ENCODE measurements at regions not wholly inside any gene's neighbourhood (a gene's known extent, or its start where the extent isn't known, plus 50 kb on each side); places are given as distances from the start of the nearest gene placed in this dataset.

- Histone ChIP-seq H4K20me1 (ENCODE audit: insufficient read depth, low read length) (no peaks in the 10 kb centered on the region), H3K4me1 (ENCODE audit: insufficient read depth, low read length) (peaks cover 2% of the 10 kb centered on the region; the same call in 1 of the 2 replicates), H3K9me3 (ENCODE audit: insufficient read depth, low read length, severe bottlenecking) (no peaks in the 10 kb centered on the region), H3K4me2 (ENCODE audit: insufficient read depth, low read length) (no peak overlapping the region), H3K36me3 (ENCODE audit: insufficient read depth, low read length) (no peaks in the 10 kb centered on the region), H3K27ac (ENCODE audit: low read length) (no peak overlapping the region), H2AFZ (ENCODE audit: low read depth, low read length) (no peak overlapping the region), H3K27me3 (ENCODE audit: insufficient read depth, low read length, poor library complexity) (no peaks in the 10 kb centered on the region), H3K79me2 (ENCODE audit: insufficient read depth, low read length) (no peaks in the 10 kb centered on the region), H3K9ac (ENCODE audit: low read depth, low read length) (no peak overlapping the region), H3K4me3 (ENCODE audit: low read depth in 1 of 2, low read length in 2 of 2) (no peak overlapping the region)
- TF ChIP-seq EZH2 (IDR thresholded peaks at IDR 0.05; ENCODE audit: borderline replicate concordance, low read depth, low read length, severe bottlenecking) (no peak), CTCF (IDR thresholded peaks at IDR 0.05; ENCODE audit: borderline replicate concordance, extremely low read depth, low read length, poor library complexity, severe bottlenecking) (no peak)
- DNase-seq, result no peak
- ATAC-seq (ENCODE audit: insufficient read depth, low read depth), result no peak
These were observed 127.6 kb downstream of the PMAIP1 start for GRCh38 chr18:60027397-60027796.

GRCh38 chr18:60024857-60025256 is 125.1 kb downstream of the PMAIP1 start:
- 0 out of 2 replicates have a peak overlapping the region, but pooled peaks have one; percentile 13 for H2AFZ ChIP-seq (ENCODE audit: low read depth, low read length)
- H3K27ac ChIP-seq (ENCODE audit: low read length), result no peak overlapping the region
- no peak overlapping the region for H3K4me2 ChIP-seq (ENCODE audit: insufficient read depth, low read length)
- no peaks in the 10 kb centered on the region for H4K20me1 ChIP-seq (ENCODE audit: insufficient read depth, low read length)
- ATAC-seq (ENCODE audit: insufficient read depth, low read depth), result no peak
- TF ChIP-seq CTCF (IDR thresholded peaks at IDR 0.05; ENCODE audit: borderline replicate concordance, extremely low read depth, low read length, poor library complexity, severe bottlenecking), result no peak
- TF ChIP-seq EZH2 (IDR thresholded peaks at IDR 0.05; ENCODE audit: borderline replicate concordance, low read depth, low read length, severe bottlenecking), result no peak
- H3K9me3 ChIP-seq (ENCODE audit: insufficient read depth, low read length, severe bottlenecking), result no peaks in the 10 kb centered on the region
- H3K4me1 ChIP-seq (ENCODE audit: insufficient read depth, low read length), result peaks cover 14% of the 10 kb centered on the region
- H3K4me3 ChIP-seq (ENCODE audit: low read depth in 1 of 2, low read length in 2 of 2), result no peak overlapping the region
- no peak overlapping the region for H3K9ac ChIP-seq (ENCODE audit: low read depth, low read length)
- no peaks in the 10 kb centered on the region for H3K27me3 ChIP-seq (ENCODE audit: insufficient read depth, low read length, poor library complexity)
- no peaks in the 10 kb centered on the region for H3K79me2 ChIP-seq (ENCODE audit: insufficient read depth, low read length)
- no peak for DNase-seq
- H3K36me3 ChIP-seq (ENCODE audit: insufficient read depth, low read length), result no peaks in the 10 kb centered on the region

- Histone ChIP-seq H4K20me1 (ENCODE audit: insufficient read depth, low read length) (no peaks in the 10 kb centered on the region), H3K36me3 (ENCODE audit: insufficient read depth, low read length) (no peaks in the 10 kb centered on the region), H3K79me2 (ENCODE audit: insufficient read depth, low read length) (no peaks in the 10 kb centered on the region), H3K4me3 (ENCODE audit: low read depth in 1 of 2, low read length in 2 of 2) (no peak overlapping the region), H3K4me1 (ENCODE audit: insufficient read depth, low read length) (peaks cover 14% of the 10 kb centered on the region), H2AFZ (ENCODE audit: low read depth, low read length) (no peak overlapping the region), H3K27ac (ENCODE audit: low read length) (no peak overlapping the region), H3K9me3 (ENCODE audit: insufficient read depth, low read length, severe bottlenecking) (no peaks in the 10 kb centered on the region), H3K27me3 (ENCODE audit: insufficient read depth, low read length, poor library complexity) (no peaks in the 10 kb centered on the region), H3K9ac (ENCODE audit: low read depth, low read length) (no peak overlapping the region), H3K4me2 (ENCODE audit: insufficient read depth, low read length) (no peak overlapping the region)
- ATAC-seq (ENCODE audit: insufficient read depth, low read depth) (no peak), DNase-seq (no peak)
- TF ChIP-seq CTCF (IDR thresholded peaks at IDR 0.05; ENCODE audit: borderline replicate concordance, extremely low read depth, low read length, poor library complexity, severe bottlenecking), result no peak
- TF ChIP-seq EZH2 (IDR thresholded peaks at IDR 0.05; ENCODE audit: borderline replicate concordance, low read depth, low read length, severe bottlenecking), result no peak
These were observed 124.5 kb downstream of the PMAIP1 start for GRCh38 chr18:60024345-60024744.

Data from DND-41 (cell line).